ENCODE measurements at regions not wholly inside any gene's neighbourhood (a gene's known extent, or its start where the extent isn't known, plus 50 kb on each side); places are given as distances from the start of the nearest gene placed in this dataset.
"Not testable (repeated sequence)": the region's sequence is repeated elsewhere in the genome, so short reads cannot be mapped to it uniquely, and the experiment has no call there.

DNA sequence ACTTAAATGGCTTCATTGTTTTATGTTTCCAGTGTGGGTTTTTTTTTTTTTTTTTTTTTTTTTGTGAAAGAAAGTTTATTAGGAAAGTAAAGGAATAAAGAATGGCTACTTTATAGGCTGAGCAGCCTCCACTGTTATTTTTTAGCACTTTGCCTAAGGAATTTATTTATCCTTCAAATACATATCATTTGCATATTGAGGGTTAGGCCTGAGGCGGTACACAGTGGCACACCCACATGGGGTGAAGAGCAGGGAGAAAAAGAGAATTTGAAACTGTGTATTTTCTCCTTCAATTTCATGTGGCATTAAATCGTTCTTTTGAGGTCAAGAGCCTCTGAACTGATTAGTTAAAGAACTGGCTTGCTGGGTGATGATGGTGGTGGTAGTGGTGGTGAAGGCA lies 1977.1 kb downstream of the KHDRBS2 start:
- not testable (repeated sequence) for H3K36me3 ChIP-seq (ENCODE audit: control insufficient read depth, insufficient read depth, low read length); H3K27me3 ChIP-seq (ENCODE audit: control insufficient read depth, insufficient read depth, low read length); DNase-seq; H3K4me3 Mint-ChIP-seq; H3K36me3 Mint-ChIP-seq; H3K4me1 Mint-ChIP-seq; H3K4me3 ChIP-seq (ENCODE audit: low read depth, low read length); H3K27ac ChIP-seq (ENCODE audit: insufficient read depth, low read length, poor library complexity, severe bottlenecking); H3K9me3 Mint-ChIP-seq; H3K4me1 ChIP-seq (ENCODE audit: control insufficient read depth, insufficient read depth, low read length, poor library complexity, severe bottlenecking); ATAC-seq (ENCODE audit: low read depth in 2 of 2); H3K9me3 ChIP-seq (ENCODE audit: control insufficient read depth in 2 of 2, low read length in 2 of 2); H3K27me3 Mint-ChIP-seq; H3K27ac Mint-ChIP-seq
